GM12864 (cell line): ENCODE measurements at regions not wholly inside any gene's neighbourhood (a gene's known extent, or its start where the extent isn't known, plus 50 kb on each side); places are given as distances from the start of the nearest gene placed in this dataset.
A peak's percentile ranks its signal among the peaks of the same experiment; 100 is the strongest.

Experiments used
- DNase-seq: peaks from one replicate; pipeline ENCODE4 v3.0.0-alpha.2; 2011; ENCODE audit warnings: low read depth
- H3K4me3 ChIP-seq: 2 replicates; pipeline ENCODE4 v1.5.1; 2011; ENCODE audit warnings: mild to moderate bottlenecking, low read depth, low read length, control low read depth
- CTCF ChIP-seq: IDR thresholded peaks from 2 replicates; pipeline ENCODE4 v1.5.1; 2011; ENCODE audit warnings: low read depth, mild to moderate bottlenecking, moderate library complexity, low read length, control low read depth, inconsistent platforms; ENCODE audit errors: missing control alignments

GRCh38 chr4:153045111-153045982, 109.2 kb downstream of the FHDC1 start:
- no peak overlapping the region for H3K4me3 ChIP-seq
- TF ChIP-seq CTCF = no peak
- peak; percentile 12 for DNase-seq

GRCh38 chr4:153058671-153059060, 122.5 kb downstream of the FHDC1 start:
- no peak for TF ChIP-seq CTCF
- H3K4me3 ChIP-seq = no peak overlapping the region
- DNase-seq = no peak

GRCh38 chr4:153060196-153060595, 124.1 kb downstream of the FHDC1 start:
- H3K4me3 ChIP-seq = no peak overlapping the region
- TF ChIP-seq CTCF = no peak
- no peak for DNase-seq

- no peak for TF ChIP-seq CTCF
- no peak overlapping the region for H3K4me3 ChIP-seq
- DNase-seq = no peak
Measured at GRCh38 chr4:153061971-153062370, 125.8 kb downstream of the FHDC1 start.

- no peak for TF ChIP-seq CTCF
- no peak for DNase-seq
- no peak overlapping the region for H3K4me3 ChIP-seq
Measured at GRCh38 chr4:153062652-153063168, 126.6 kb downstream of the FHDC1 start.

GRCh38 chr4:153063490-153063889, 127.4 kb downstream of the FHDC1 start:
- H3K4me3 ChIP-seq = no peak overlapping the region
- no peak for DNase-seq
- TF ChIP-seq CTCF = no peak

- DNase-seq = no peak
- no peak overlapping the region for H3K4me3 ChIP-seq
- no peak for TF ChIP-seq CTCF
Measured at GRCh38 chr4:153064571-153064970, 128.4 kb downstream of the FHDC1 start.
